Mesenchymal stem cell (in vitro differentiated cells and primary cell): ENCODE measurements at regions not wholly inside any gene's neighbourhood (a gene's known extent, or its start where the extent isn't known, plus 50 kb on each side); places are given as distances from the start of the nearest gene placed in this dataset.

Source experiments
- DNase-seq: peaks from one replicate; pipeline ENCODE4 v3.0.0-alpha.2; 2013
- H2AFZ ChIP-seq: one replicate; pipeline ENCODE4 v1.6.1; 2013; ENCODE audit warnings: low read depth, mild to moderate bottlenecking, control low read depth, inconsistent platforms, low read length, moderate library complexity
- H2AK5ac ChIP-seq: 2 replicates; pipeline ENCODE4 v1.6.1; 2013; ENCODE audit warnings: low read length, moderate library complexity, mild to moderate bottlenecking, inconsistent platforms; ENCODE audit not compliant: severe bottlenecking
- H2BK120ac ChIP-seq: one replicate; pipeline ENCODE4 v1.6.1; 2013; ENCODE audit warnings: low read depth, mild to moderate bottlenecking, inconsistent platforms, low read length, moderate library complexity
- H2BK12ac ChIP-seq, 2 experiments: one replicate each; pipeline ENCODE4 v1.6.1; 2013; ENCODE audit warnings: inconsistent platforms in 2 of 2, low read length in 2 of 2, mild to moderate bottlenecking in 2 of 2, moderate library complexity in 2 of 2, control low read depth in 1 of 2
- H2BK15ac ChIP-seq: one replicate; pipeline ENCODE4 v1.6.1; 2013; ENCODE audit warnings: mild to moderate bottlenecking, low read depth, inconsistent platforms; ENCODE audit not compliant: poor library complexity, severe bottlenecking
- H2BK5ac ChIP-seq: 2 replicates; pipeline ENCODE4 v1.6.1; 2013; ENCODE audit warnings: low read depth, mild to moderate bottlenecking, low read length, control low read depth, inconsistent platforms; ENCODE audit not compliant: poor library complexity, severe bottlenecking
- H3K14ac ChIP-seq, 2 experiments: one replicate each; pipeline ENCODE4 v1.6.1; 2013; ENCODE audit warnings: inconsistent platforms in 2 of 2, low read length in 2 of 2, control low read depth in 1 of 2, mild to moderate bottlenecking in 1 of 2, moderate library complexity in 1 of 2
- H3K18ac ChIP-seq, 2 experiments: one replicate each; pipeline ENCODE4 v1.6.1; 2013; ENCODE audit warnings: inconsistent platforms in 2 of 2, low read length in 2 of 2, control low read depth in 1 of 2, low read depth in 1 of 2, mild to moderate bottlenecking in 1 of 2
- H3K23ac ChIP-seq, 2 experiments: one replicate each; pipeline ENCODE4 v1.6.1; 2013; ENCODE audit warnings: inconsistent platforms in 2 of 2, low read length in 2 of 2, mild to moderate bottlenecking in 2 of 2, moderate library complexity in 2 of 2, control low read depth in 1 of 2
- H3K27ac ChIP-seq: 2 replicates; pipeline ENCODE4 v1.5.1; 2013; ENCODE audit warnings: mild to moderate bottlenecking, moderate library complexity, low read length, control low read depth, inconsistent platforms; ENCODE audit not compliant: poor library complexity, severe bottlenecking
- H3K27me3 ChIP-seq, 2 experiments: 2 replicates each; pipeline versions ENCODE4 v1.6.1 to v1.7.0; 2013; ENCODE audit warnings: low read length in 2 of 2, mild to moderate bottlenecking in 2 of 2, moderate library complexity in 2 of 2, control low read depth in 1 of 2, inconsistent platforms in 1 of 2; ENCODE audit not compliant: control insufficient read depth in 1 of 2, insufficient read depth in 1 of 2
- H3K36me3 ChIP-seq, 2 experiments: 2 replicates each; pipeline versions ENCODE4 v1.6.1 to v1.7.0; 2013; ENCODE audit warnings: low read length in 2 of 2, control low read depth in 1 of 2, inconsistent platforms in 1 of 2, low read depth in 1 of 2, mild to moderate bottlenecking in 1 of 2; ENCODE audit not compliant: insufficient read depth in 2 of 2, control insufficient read depth in 1 of 2
- H3K4ac ChIP-seq, 2 experiments: one replicate each; pipeline ENCODE4 v1.6.1; 2013; ENCODE audit warnings: inconsistent platforms in 2 of 2, low read length in 2 of 2, mild to moderate bottlenecking in 2 of 2, moderate library complexity in 2 of 2, control low read depth in 1 of 2, low read depth in 1 of 2
- H3K4me1 ChIP-seq: 2 replicates; pipeline ENCODE4 v1.6.1; 2013; ENCODE audit warnings: low read depth, low read length, control low read depth; ENCODE audit not compliant: control insufficient read depth, insufficient read depth
- H3K4me2 ChIP-seq: 2 replicates; pipeline ENCODE4 v1.6.1; 2013; ENCODE audit warnings: low read length, mild to moderate bottlenecking, inconsistent platforms; ENCODE audit not compliant: poor library complexity, severe bottlenecking
- H3K4me3 ChIP-seq, 2 experiments: 2 replicates each; pipeline versions ENCODE4 v1.5.1 to v1.7.0; 2013; ENCODE audit warnings: low read length in 2 of 2, mild to moderate bottlenecking in 2 of 2, control low read depth in 1 of 2, low read depth in 1 of 2; ENCODE audit not compliant: insufficient read depth in 1 of 2
- H3K79me1 ChIP-seq: replicated peaks from 2 replicates; pipeline ENCODE4 v1.6.1; 2013; ENCODE audit warnings: mild to moderate bottlenecking, control low read depth, low read length, inconsistent platforms; ENCODE audit not compliant: poor library complexity, severe bottlenecking
- H3K9ac ChIP-seq: 2 replicates; pipeline ENCODE4 v1.7.0; 2013; ENCODE audit warnings: mild to moderate bottlenecking, low read length, moderate library complexity
- H3K9me3 ChIP-seq: 2 replicates; pipeline ENCODE4 v1.7.0; 2013; ENCODE audit warnings: mild to moderate bottlenecking, low read length; ENCODE audit not compliant: control insufficient read depth
- H4K8ac ChIP-seq: one replicate; pipeline ENCODE4 v1.6.1; 2013; ENCODE audit warnings: inconsistent platforms, mild to moderate bottlenecking, low read length, moderate library complexity
- H4K91ac ChIP-seq: one replicate; pipeline ENCODE4 v1.6.1; 2013; ENCODE audit warnings: mild to moderate bottlenecking, low read length, inconsistent platforms
- WGBS: methylation state at CpG from one replicate; pipeline ENCODE4 v1.1.7; 2013; ENCODE audit warnings: mixed read lengths; 5-methylcytosine and 5-hydroxymethylcytosine counted together

GRCh38 chr21:35528116-35529042 lies 479.3 kb upstream of the RUNX1 start:
- no peak overlapping the region for H2BK120ac ChIP-seq
- WGBS: 84% methylated on average over 18 of the region's 18 CpGs

GRCh38 chr21:35527358-35527757 lies 478.3 kb upstream of the RUNX1 start:
- DNase-seq: no peak
- Histone ChIP-seq H3K18ac (peak overlapping the region in 1 of 2 experiments; percentile 7), H3K79me1 (no peaks in the 10 kb centered on the region), H3K27ac (no peak overlapping the region), H3K9ac (no peak overlapping the region), H2AFZ (no peak overlapping the region), H3K36me3 (no peaks in the 10 kb centered on the region), H3K4me2 (no peak overlapping the region), H2BK5ac (no peak overlapping the region), H3K9me3 (no peaks in the 10 kb centered on the region), H2AK5ac (no peak overlapping the region), H2BK15ac (no peak overlapping the region), H3K27me3 (no peaks in the 10 kb centered on the region), H3K4me1 (peaks cover 8% of the 10 kb centered on the region), H3K23ac (no peak overlapping the region), H2BK12ac (no peak overlapping the region), H3K14ac (no peak overlapping the region), H2BK120ac (no peak overlapping the region), H4K91ac (no peak overlapping the region), H3K4ac (no peak overlapping the region), H4K8ac (no peak overlapping the region), H3K4me3 (no peak overlapping the region)
- 83% methylated on average over 1 of the region's 1 CpG for WGBS

More at GRCh38 chr21:35528116-35529042, 479.3 kb upstream of the RUNX1 start:
- H2BK15ac ChIP-seq: no peak overlapping the region
- no peak overlapping the region for H3K18ac ChIP-seq
- no peak overlapping the region for H2AFZ ChIP-seq
- H3K9ac ChIP-seq: peak overlapping the region; percentile 80
- no peak for DNase-seq
- no peak overlapping the region for H3K14ac ChIP-seq
- H3K23ac ChIP-seq: no peak overlapping the region
- H3K4me1 ChIP-seq: peaks cover 8% of the 10 kb centered on the region
- H2BK12ac ChIP-seq: peak overlapping the region in 1 of 2 experiments; percentile 40
- peak overlapping the region; percentile 59 for H4K8ac ChIP-seq
- H2BK5ac ChIP-seq: no peak overlapping the region
- no peaks in the 10 kb centered on the region for H3K27me3 ChIP-seq
- no peak overlapping the region for H3K4ac ChIP-seq
- peak overlapping the region; percentile 70 for H3K27ac ChIP-seq
- no peaks in the 10 kb centered on the region for H3K79me1 ChIP-seq
- no peaks in the 10 kb centered on the region for H3K36me3 ChIP-seq
- H3K4me2 ChIP-seq: peak overlapping the region; percentile 78
- H3K4me3 ChIP-seq: peak overlapping the region; percentile 4 to 71
- no peaks in the 10 kb centered on the region for H3K9me3 ChIP-seq
- no peak overlapping the region for H2AK5ac ChIP-seq
- peak overlapping the region; percentile 34 for H4K91ac ChIP-seq

- H2BK5ac ChIP-seq: no peak overlapping the region
- no peak for DNase-seq
- no peak overlapping the region for H3K4me3 ChIP-seq
- no peak overlapping the region for H2AK5ac ChIP-seq
- no peak overlapping the region for H3K23ac ChIP-seq
- H3K4me2 ChIP-seq: no peak overlapping the region
- peaks cover 8% of the 10 kb centered on the region for H3K4me1 ChIP-seq
- no peak overlapping the region for H3K9ac ChIP-seq
- H3K9me3 ChIP-seq: no peaks in the 10 kb centered on the region
- no peaks in the 10 kb centered on the region for H3K79me1 ChIP-seq
- no peak overlapping the region for H4K8ac ChIP-seq
- no peaks in the 10 kb centered on the region for H3K27me3 ChIP-seq
- no peak overlapping the region for H3K14ac ChIP-seq
- no peak overlapping the region for H2AFZ ChIP-seq
- H2BK12ac ChIP-seq: no peak overlapping the region
- WGBS: 100% methylated on average over 1 of the region's 2 CpGs
- H3K18ac ChIP-seq: no peak overlapping the region
- no peaks in the 10 kb centered on the region for H3K36me3 ChIP-seq
- no peak overlapping the region for H2BK120ac ChIP-seq
- H4K91ac ChIP-seq: no peak overlapping the region
- no peak overlapping the region for H3K4ac ChIP-seq
- no peak overlapping the region for H3K27ac ChIP-seq
- no peak overlapping the region for H2BK15ac ChIP-seq
Measured at GRCh38 chr21:35525443-35525842, 476.3 kb upstream of the RUNX1 start.

GRCh38 chr21:35521852-35522505 lies 472.9 kb upstream of the RUNX1 start:
- Histone ChIP-seq H3K9ac (no peak overlapping the region), H3K36me3 (no peaks in the 10 kb centered on the region), H3K4me2 (no peak overlapping the region), H3K4me1 (no peaks in the 10 kb centered on the region), H3K27ac (no peak overlapping the region), H3K9me3 (no peaks in the 10 kb centered on the region), H3K4ac (no peak overlapping the region), H2BK12ac (no peak overlapping the region), H3K14ac (no peak overlapping the region), H4K8ac (no peak overlapping the region), H3K27me3 (no peaks in the 10 kb centered on the region), H2BK15ac (no peak overlapping the region), H3K23ac (no peak overlapping the region), H2AK5ac (no peak overlapping the region), H3K18ac (no peak overlapping the region), H3K4me3 (no peak overlapping the region), H3K79me1 (no peaks in the 10 kb centered on the region), H2BK5ac (no peak overlapping the region), H2AFZ (no peak overlapping the region), H2BK120ac (no peak overlapping the region), H4K91ac (no peak overlapping the region)
- DNase-seq: no peak
- WGBS: 88% methylated on average over 8 of the region's 10 CpGs
